GM18873 (cell line): ENCODE measurements at regions not wholly inside any gene's neighbourhood (a gene's known extent, or its start where the extent isn't known, plus 50 kb on each side); places are given as distances from the start of the nearest gene placed in this dataset.

Experiments used
- ATAC-seq: cut with Tn5 transposase; IDR thresholded peaks from one replicate; pipeline ENCODE4 v1.9.1; 2021; ENCODE audit warnings: mild to moderate bottlenecking, moderate library complexity, moderate number of reproducible peaks; ENCODE audit not compliant: unreplicated experiment, low FRiP score

DNA sequence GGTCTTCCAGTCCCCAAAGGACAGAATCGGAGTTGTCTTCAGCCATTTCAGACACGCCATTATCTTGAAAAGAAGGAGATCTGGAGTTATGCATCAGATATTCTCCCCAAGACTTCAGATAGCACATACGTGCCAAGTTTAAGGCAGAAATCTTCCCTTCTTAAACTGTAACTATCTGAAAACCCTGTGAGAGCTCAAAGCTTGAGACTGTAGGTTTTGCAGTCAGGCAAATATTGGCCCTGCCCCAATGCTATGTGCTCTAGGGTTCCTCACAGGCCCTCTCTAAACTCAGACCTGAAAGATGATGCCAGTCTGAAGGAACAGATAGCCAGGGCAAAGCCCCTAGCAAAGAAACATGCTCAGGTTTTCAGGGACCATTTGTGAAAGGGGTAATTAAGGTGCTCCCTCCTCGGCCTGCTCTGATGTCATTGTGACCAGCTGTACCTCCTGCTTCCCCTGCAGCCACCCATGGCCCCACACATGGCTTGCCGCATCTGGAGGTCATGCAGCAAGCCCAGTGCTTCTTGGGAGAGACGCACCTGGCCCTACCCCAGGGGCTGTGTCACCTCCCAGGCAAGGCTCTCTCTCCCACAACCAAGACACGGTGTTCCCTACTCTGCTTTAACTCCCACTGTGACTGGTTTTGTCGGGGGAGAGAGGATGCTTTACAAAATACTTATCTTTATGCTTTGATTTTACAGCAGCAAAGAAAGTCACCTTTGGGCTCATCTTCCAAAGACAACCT, 53.4 kb upstream of the POMGNT2 start:
- no peak for ATAC-seq

DNA sequence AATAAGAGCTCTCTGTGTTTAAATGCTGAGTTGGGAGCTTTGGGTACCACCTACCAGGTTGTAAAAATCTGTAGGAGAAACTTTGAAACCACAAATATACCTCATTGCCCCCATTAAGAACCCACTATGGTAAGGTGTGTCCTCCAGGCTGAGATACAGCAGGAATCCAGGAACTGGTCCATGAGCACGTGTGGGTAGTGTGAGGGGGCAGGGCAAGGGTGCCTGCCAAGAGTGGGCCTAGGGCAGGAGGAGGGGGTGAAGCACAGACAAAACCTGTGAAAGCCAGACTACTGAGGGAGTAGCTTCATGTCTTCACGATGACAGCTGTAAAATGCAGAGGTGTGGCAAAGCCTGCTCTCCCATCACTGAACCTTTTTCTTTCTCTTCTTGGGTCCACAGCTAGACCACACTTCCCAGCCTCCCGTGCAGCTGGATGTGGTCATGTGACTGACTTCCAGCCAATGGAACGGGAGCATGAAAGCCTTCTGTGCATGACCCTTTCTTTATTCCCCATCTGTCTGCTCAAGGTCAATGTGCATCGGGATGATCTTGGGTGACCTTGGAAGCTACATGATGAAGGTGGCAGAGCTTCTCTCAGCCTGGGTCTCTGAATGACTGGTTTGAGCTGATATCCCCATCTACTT, 51.1 kb upstream of the POMGNT2 start:
- no peak for ATAC-seq

DNA sequence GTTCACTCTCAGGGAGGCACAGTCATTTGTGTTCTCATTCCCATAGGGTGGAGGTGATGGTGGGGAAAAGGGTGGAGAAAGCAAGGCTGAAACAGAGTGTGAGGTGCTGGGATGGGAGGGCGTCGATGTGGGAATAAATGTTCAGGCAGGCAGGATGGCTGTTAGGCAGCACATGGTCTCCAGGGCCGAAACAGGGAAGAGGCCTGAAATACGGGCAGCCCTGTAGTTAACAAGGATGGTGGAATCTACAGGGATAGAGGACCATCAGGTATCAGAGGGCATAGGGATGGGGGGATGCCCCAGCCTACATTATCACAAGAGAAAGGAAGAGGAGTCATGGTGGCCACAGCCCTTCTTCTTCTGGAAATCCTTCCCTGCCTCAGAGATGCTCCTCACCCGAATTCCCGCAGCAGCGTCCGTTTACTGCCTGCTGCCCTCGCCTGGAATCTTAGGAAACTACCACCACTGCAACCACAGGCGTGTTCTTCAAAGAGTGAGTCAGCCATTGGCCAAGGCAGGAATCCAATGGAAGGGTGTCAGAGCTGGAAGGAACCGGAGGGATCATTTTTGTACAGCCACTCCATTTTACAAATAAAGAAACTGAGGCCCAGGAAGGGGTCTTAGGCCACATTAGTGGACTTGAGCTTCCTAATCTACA, 49.7 kb upstream of the POMGNT2 start:
- ATAC-seq: no peak
